GM12878 (cell line): ENCODE measurements at regions not wholly inside any gene's neighbourhood (a gene's known extent, or its start where the extent isn't known, plus 50 kb on each side); places are given as distances from the start of the nearest gene placed in this dataset.

Experiments used
- ATAC-seq: fragments of 200-7000 bp; cut with Tn5 transposase; 3 replicates; pipeline ENCODE4 v1.9.1; 2020; ENCODE audit warnings: mild to moderate bottlenecking, moderate library complexity
- BruUV-seq: library from RNA; stranded (reverse); fragments of 400-500 nt; replicated peaks from 2 replicates; lab custom pipeline; 2021; lab: Mats Ljungman, UMichigan
- CTCF ChIA-PET: fragments of 300-600 bp; sonication (Branson Sonifier 250); formaldehyde crosslinking; extraction: SDS; loops from one replicate; lab custom pipeline; 2021; ENCODE audit warnings: inconsistent platforms; lab: Yijun Ruan, JAX
- POLR2A ChIA-PET: fragments of 350-600 bp; formaldehyde crosslinking; extraction: SDS; loops from one replicate; lab custom pipeline; 2021; ENCODE audit warnings: inconsistent platforms; lab: Charles Lee
- RAD21 ChIA-PET: fragments of 300-600 bp; sonication (Branson Sonifier 250); formaldehyde crosslinking; loops from one replicate; lab custom pipeline; 2023; ENCODE audit warnings: antibody characterized with exemption; ENCODE audit not compliant: unreplicated experiment; lab: Charles Lee
- SMC1A ChIA-PET: fragments of 300-600 bp; sonication (Branson Sonifier 250); formaldehyde crosslinking; loops from one replicate; lab custom pipeline; 2023; ENCODE audit not compliant: unreplicated experiment, uncharacterized antibody; lab: Charles Lee
- DNase-seq: peaks from one replicate; pipeline ENCODE4 v3.0.0-alpha.2; 2011; ENCODE audit warnings: low read depth, low spot score
- FAIRE-seq: peaks from 3 replicates; lab custom pipeline; 2011; peaks lifted over from hg19 to GRCh38; lab: Jason Lieb, UNC
- H2AFZ ChIP-seq: 2 replicates; pipeline ENCODE4 v1.6.0; 2011; ENCODE audit warnings: low read depth, low read length, control low read depth; ENCODE audit not compliant: control insufficient read depth
- H3K27ac ChIP-seq: 2 replicates; pipeline ENCODE4 v1.5.1; 2011; ENCODE audit warnings: control low read depth; ENCODE audit not compliant: control insufficient read depth, insufficient read depth
- H3K27me3 ChIP-seq, 2 experiments: replicated peaks in 1 of 2; 2 replicates each; pipeline versions ENCODE4 v1.6.0 to v1.6.1; 2011; ENCODE audit warnings: low read length in 1 of 2; ENCODE audit not compliant: control insufficient read depth in 2 of 2, insufficient read depth in 2 of 2
- H3K36me3 ChIP-seq, 2 experiments: 2 replicates each; pipeline ENCODE4 v1.5.1; 2011; ENCODE audit warnings: low read length in 1 of 2; ENCODE audit not compliant: control insufficient read depth in 2 of 2, insufficient read depth in 2 of 2
- H3K4me1 ChIP-seq: 2 replicates; pipeline ENCODE4 v1.6.1; 2011; ENCODE audit warnings: mild to moderate bottlenecking, low read length, moderate library complexity, mixed read lengths; ENCODE audit not compliant: control insufficient read depth, insufficient read depth
- H3K4me2 ChIP-seq: 2 replicates; pipeline ENCODE4 v1.6.0; 2011; ENCODE audit warnings: control low read depth; ENCODE audit not compliant: control insufficient read depth, insufficient read depth
- H3K4me3 ChIP-seq: fragments of 200-600 bp; sonication (generic); 2 replicates; pipeline ENCODE4 v1.5.1; 2016
- H3K79me2 ChIP-seq: 2 replicates; pipeline ENCODE4 v1.6.0; 2011; ENCODE audit warnings: low read length; ENCODE audit not compliant: control insufficient read depth, insufficient read depth
- H3K9ac ChIP-seq: 2 replicates; pipeline ENCODE4 v1.8.0; 2011; ENCODE audit warnings: low read length, control low read depth, mixed read lengths; ENCODE audit not compliant: control insufficient read depth, insufficient read depth
- H3K9me3 ChIP-seq: replicated peaks from 3 replicates; pipeline ENCODE4 v1.5.1; 2011; ENCODE audit warnings: mild to moderate bottlenecking, low read length; ENCODE audit not compliant: control insufficient read depth, insufficient read depth
- H4K20me1 ChIP-seq: 2 replicates; pipeline ENCODE4 v1.6.0; 2011; ENCODE audit not compliant: control insufficient read depth, insufficient read depth
- BMI1 ChIP-seq: fragments of 450-650 bp; IDR thresholded peaks from 2 replicates; pipeline ENCODE4 v1.6.1; 2016; ENCODE audit warnings: mild to moderate bottlenecking, moderate library complexity, borderline replicate concordance
- KDM1A ChIP-seq: fragments of 200-600 bp; sonication (generic); IDR thresholded peaks from 2 replicates; pipeline ENCODE4 v1.6.1; 2016; ENCODE audit warnings: borderline replicate concordance
- MXI1 ChIP-seq: fragments of 150-350 bp; IDR thresholded peaks from 2 replicates; pipeline ENCODE4 v1.6.1; 2011; ENCODE audit warnings: low read depth, mild to moderate bottlenecking, inconsistent platforms, low read length, improper control_type of control experiment
- NFYB ChIP-seq: IDR thresholded peaks from 2 replicates; pipeline ENCODE4 v1.6.1; 2011; ENCODE audit warnings: low read depth, mild to moderate bottlenecking, low read length, improper control_type of control experiment, moderate library complexity; ENCODE audit not compliant: insufficient read depth
- SMC3 ChIP-seq: IDR thresholded peaks from 2 replicates; pipeline ENCODE4 v1.6.1; 2011; ENCODE audit warnings: low read length, improper control_type of control experiment, borderline replicate concordance
- WGBS: methylation state at CpG from one replicate; pipeline ENCODE4 v1.1.6; 2016; ENCODE audit warnings: low lambda C conversion rate; ENCODE audit not compliant: insufficient replicate concordance, insufficient coverage; ENCODE audit errors: missing lambda C conversion rate; 5-methylcytosine and 5-hydroxymethylcytosine counted together
- in situ Hi-C: fragments of 300-500 bp; cut with MboI; formaldehyde crosslinking; loops from 9 replicates; pipeline ENCODE4 v1.14.3; 2018; ENCODE audit warnings: mixed read lengths
- intact Hi-C: fragments of 100-400 bp; cut with micrococcal nuclease; formaldehyde crosslinking; loops from one replicate; pipeline ENCODE4 v1.14.2; 2022; ENCODE audit not compliant: unreplicated experiment

DNA sequence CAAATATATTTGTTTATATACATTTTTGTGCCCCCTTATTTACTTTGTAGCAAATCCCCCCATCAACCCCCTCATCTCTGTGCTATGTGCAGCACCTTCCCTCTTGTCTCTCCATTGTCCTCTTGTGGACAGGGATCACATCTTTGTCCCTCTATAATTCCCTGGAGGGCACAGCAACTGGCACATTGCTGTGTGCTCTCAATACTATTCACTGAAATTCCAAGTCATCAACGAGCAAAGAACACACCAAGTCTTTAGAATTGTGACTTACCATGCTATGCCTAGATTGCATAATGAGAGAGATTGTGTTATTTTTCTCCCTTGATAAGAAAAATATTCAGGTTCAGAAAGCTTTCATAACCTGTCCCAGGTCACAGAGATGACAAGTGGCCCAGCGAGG is 54.6 kb upstream of the ACAN start:
- SMC1A ChIA-PET = no interaction called here
- FAIRE-seq (no peak), ATAC-seq (no peak), DNase-seq (no peak)
- H3K4me2 ChIP-seq = no peak overlapping the region
- H3K27ac ChIP-seq = no peak overlapping the region
- no peak overlapping the region for H2AFZ ChIP-seq
- intact Hi-C loops = no loop called here
- CTCF ChIA-PET = interaction anchor here (1.1 kb wide), 1 partner anchor 10 kb away, joined by 3 read pairs; no protein-coding TSS in a partner anchor
- H3K36me3 ChIP-seq = no peaks in the 10 kb centered on the region
- no peak overlapping the region for H3K9ac ChIP-seq
- H3K4me1 ChIP-seq = no peaks in the 10 kb centered on the region
- in situ Hi-C loops = no loop called here
- POLR2A ChIA-PET = no interaction called here
- no peaks in the 10 kb centered on the region; a peak in 2 of 4 replicates for H3K27me3 ChIP-seq
- no TSS peak for BruUV-seq
- no peak overlapping the region for H3K4me3 ChIP-seq
- RAD21 ChIA-PET = no interaction called here
- TF ChIP-seq MXI1 = no peak
- TF ChIP-seq SMC3 = no peak
- no peak for TF ChIP-seq NFYB
- no peak for TF ChIP-seq BMI1
- no peaks in the 10 kb centered on the region for H3K9me3 ChIP-seq
- no peaks in the 10 kb centered on the region for H3K79me2 ChIP-seq
- WGBS = 19% methylated on average over 2 of the region's 2 CpGs
- H4K20me1 ChIP-seq = no peaks in the 10 kb centered on the region

GRCh38 chr15:88749699-88750098 is 53.5 kb upstream of the ACAN start:
- SMC1A ChIA-PET = no interaction called here

More at GRCh38 chr15:88749699-88750098, 53.5 kb upstream of the ACAN start:
- intact Hi-C loops (no loop called here), in situ Hi-C loops (no loop called here)
- TF ChIP-seq KDM1A = no peak
- 0 out of 2 replicates have a peak, but pooled peaks have one; percentile 47 for TF ChIP-seq NFYB
- no peak overlapping the region for H3K4me2 ChIP-seq
- DNase-seq (no peak), FAIRE-seq (no peak), ATAC-seq (no peak)
- H4K20me1 ChIP-seq = no peaks in the 10 kb centered on the region
- no peaks in the 10 kb centered on the region; a peak in 2 of 4 replicates for H3K27me3 ChIP-seq
- H3K9ac ChIP-seq = no peak overlapping the region
- 18% methylated on average over 2 of the region's 2 CpGs for WGBS
- CTCF ChIA-PET = no interaction called here
- H2AFZ ChIP-seq = no peak overlapping the region
- H3K4me3 ChIP-seq = no peak overlapping the region
- RAD21 ChIA-PET = no interaction called here
- no peaks in the 10 kb centered on the region for H3K4me1 ChIP-seq
- no peaks in the 10 kb centered on the region for H3K79me2 ChIP-seq
- POLR2A ChIA-PET = no interaction called here
- H3K27ac ChIP-seq = no peak overlapping the region
- no peaks in the 10 kb centered on the region for H3K9me3 ChIP-seq
- no peaks in the 10 kb centered on the region for H3K36me3 ChIP-seq
- BruUV-seq = no TSS peak
